Central memory CD8-positive, alpha-beta T cell (primary cell): ENCODE measurements at regions not wholly inside any gene's neighbourhood (a gene's known extent, or its start where the extent isn't known, plus 50 kb on each side); places are given as distances from the start of the nearest gene placed in this dataset.
"Not testable (repeated sequence)": the region's sequence is repeated elsewhere in the genome, so short reads cannot be mapped to it uniquely, and the experiment has no call there.

ENCODE experiments used
- ATAC-seq: fragments of 150-1000 bp; cut with Tn5 transposase; replicated peaks from 2 replicates; pipeline ENCODE4 v1.10.0; 2022; ENCODE audit warnings: mild to moderate bottlenecking, moderate FRiP score, moderate number of reproducible peaks; ENCODE audit not compliant: poor library complexity, severe bottlenecking; ENCODE audit errors: extremely low read depth
- DNase-seq, 2 donors: peaks; one replicate each; pipeline ENCODE4 v3.0.0; 2021; ENCODE audit warnings: low spot score in 2 of 2
- H3K27ac Mint-ChIP-seq: one replicate; pipeline ENCODE4 v1.8.0; 2022; ENCODE audit warnings: low read depth, mild to moderate bottlenecking, moderate library complexity, mixed read lengths
- H3K27me3 Mint-ChIP-seq: one replicate; pipeline ENCODE4 v1.8.0; 2022; ENCODE audit warnings: mixed read lengths
- H3K36me3 Mint-ChIP-seq: one replicate; pipeline ENCODE4 v1.8.0; 2022; ENCODE audit warnings: mild to moderate bottlenecking, moderate library complexity, mixed read lengths; ENCODE audit not compliant: insufficient read depth
- H3K4me1 Mint-ChIP-seq: one replicate; pipeline ENCODE4 v1.8.0; 2022; ENCODE audit warnings: mixed read lengths
- H3K4me3 Mint-ChIP-seq: one replicate; pipeline ENCODE4 v1.8.0; 2022; ENCODE audit warnings: mild to moderate bottlenecking, moderate library complexity, mixed read lengths
- H3K9me3 Mint-ChIP-seq: one replicate; pipeline ENCODE4 v1.8.0; 2022; ENCODE audit warnings: mixed read lengths

DNA sequence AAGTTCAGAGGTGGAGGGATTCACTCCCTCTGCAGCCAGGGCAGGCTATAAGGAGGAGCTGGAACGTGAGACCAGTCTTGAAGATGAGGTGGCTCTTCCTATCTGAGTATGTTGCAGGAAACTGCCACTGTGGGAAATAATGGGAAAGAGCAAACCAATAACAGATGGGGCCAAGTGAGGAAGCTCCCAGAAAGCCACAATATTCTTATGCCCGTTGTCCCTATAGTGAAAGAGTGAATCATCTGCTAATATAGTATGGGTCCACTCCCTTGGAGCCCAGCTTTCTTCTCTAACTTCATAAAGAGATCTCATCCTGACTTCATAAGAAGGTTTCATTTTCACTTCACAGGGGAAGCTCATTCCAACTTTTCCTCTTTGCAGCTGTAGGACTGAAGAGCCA is 206.4 kb downstream of the BLID start:
- H3K9me3 Mint-ChIP-seq: peaks cover 5% of the 10 kb centered on the region

DNA sequence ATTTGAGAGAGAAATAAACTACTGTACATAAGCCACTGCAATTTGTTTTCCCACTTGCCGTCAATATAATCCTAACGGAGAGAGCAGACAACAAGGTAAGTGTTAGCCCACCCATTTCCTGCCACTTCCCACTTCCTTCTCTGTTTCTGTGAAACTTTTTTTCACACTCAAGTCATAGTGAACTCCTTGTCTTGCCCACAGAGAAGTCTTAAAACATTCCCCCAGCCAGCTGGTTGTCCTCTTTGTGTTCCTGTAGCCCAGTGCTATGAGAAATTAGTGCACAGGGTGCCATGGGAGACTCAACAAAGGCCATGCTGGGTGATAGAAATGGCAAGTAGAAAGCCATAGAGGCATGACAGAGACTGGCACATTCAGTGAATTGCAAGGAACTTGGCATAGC is 208.6 kb downstream of the BLID start:
- H3K9me3 Mint-ChIP-seq: peaks cover 5% of the 10 kb centered on the region
- peaks cover 9% of the 10 kb centered on the region for H3K4me1 Mint-ChIP-seq
- H3K4me3 Mint-ChIP-seq: no peak overlapping the region
- H3K27ac Mint-ChIP-seq: no peak overlapping the region
- no peak for DNase-seq
- H3K36me3 Mint-ChIP-seq: no peaks in the 10 kb centered on the region
- H3K27me3 Mint-ChIP-seq: peaks cover 24% of the 10 kb centered on the region
- ATAC-seq: no peak

More for the DNA sequence above, 206.4 kb downstream of the BLID start:
- H3K27me3 Mint-ChIP-seq: peaks cover 24% of the 10 kb centered on the region
- H3K27ac Mint-ChIP-seq: no peak overlapping the region
- H3K4me1 Mint-ChIP-seq: peaks cover 9% of the 10 kb centered on the region
- no peak for DNase-seq
- no peak overlapping the region for H3K4me3 Mint-ChIP-seq
- no peaks in the 10 kb centered on the region for H3K36me3 Mint-ChIP-seq
- no peak for ATAC-seq

DNA sequence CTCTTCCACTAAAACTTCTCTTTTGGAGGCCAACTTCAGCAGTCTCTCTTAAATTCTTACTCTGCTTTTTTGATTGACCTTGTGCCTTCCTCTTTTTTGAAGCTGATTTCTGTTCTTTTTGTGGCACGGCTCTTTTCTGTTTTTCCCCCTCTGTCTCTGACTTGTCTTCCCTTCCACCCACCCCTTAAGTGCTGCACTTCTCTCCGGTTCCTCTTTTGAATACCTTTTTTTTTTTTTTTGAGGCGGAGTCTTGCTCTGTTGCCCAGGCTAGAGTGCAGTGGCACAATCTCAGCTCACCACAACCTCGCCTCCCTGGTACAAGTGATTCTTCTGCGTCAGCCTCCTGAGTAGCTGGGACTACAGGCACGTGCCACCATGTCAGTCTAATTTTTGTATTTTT is 211.9 kb downstream of the BLID start:
- Mint-ChIP-seq H3K27ac (no peak overlapping the region), H3K36me3 (no peaks in the 10 kb centered on the region), H3K4me1 (peaks cover 9% of the 10 kb centered on the region), H3K27me3 (peaks cover 12% of the 10 kb centered on the region), H3K9me3 (peaks cover 10% of the 10 kb centered on the region), H3K4me3 (no peak overlapping the region)
- no peak for ATAC-seq
- no peak for DNase-seq

DNA sequence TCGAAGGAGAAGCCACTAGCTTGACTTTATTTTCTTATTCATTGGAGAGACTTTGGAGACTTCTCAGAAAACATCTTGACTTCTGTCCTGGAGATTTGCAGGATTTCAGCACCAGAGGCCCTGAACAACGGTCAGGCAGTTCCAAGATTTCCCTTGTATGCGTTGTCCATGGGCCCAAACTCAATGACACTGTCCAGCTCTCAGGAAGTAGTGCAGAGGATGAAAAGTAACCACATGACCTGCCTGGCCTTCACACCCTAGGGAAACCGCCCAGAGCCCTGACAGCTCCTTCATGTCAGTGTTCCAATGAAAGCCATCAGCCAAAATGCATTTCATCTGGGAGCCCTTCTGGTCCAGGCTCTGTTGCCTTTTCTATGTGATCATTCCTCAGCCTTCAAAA is 214.1 kb downstream of the BLID start:
- H3K27ac Mint-ChIP-seq: no peak overlapping the region
- ATAC-seq (no peak), DNase-seq (no peak)
- peaks cover 1% of the 10 kb centered on the region for H3K4me1 Mint-ChIP-seq
- peaks cover 12% of the 10 kb centered on the region for H3K27me3 Mint-ChIP-seq
- H3K4me3 Mint-ChIP-seq: no peak overlapping the region
- H3K36me3 Mint-ChIP-seq: no peaks in the 10 kb centered on the region
- peaks cover 15% of the 10 kb centered on the region for H3K9me3 Mint-ChIP-seq

DNA sequence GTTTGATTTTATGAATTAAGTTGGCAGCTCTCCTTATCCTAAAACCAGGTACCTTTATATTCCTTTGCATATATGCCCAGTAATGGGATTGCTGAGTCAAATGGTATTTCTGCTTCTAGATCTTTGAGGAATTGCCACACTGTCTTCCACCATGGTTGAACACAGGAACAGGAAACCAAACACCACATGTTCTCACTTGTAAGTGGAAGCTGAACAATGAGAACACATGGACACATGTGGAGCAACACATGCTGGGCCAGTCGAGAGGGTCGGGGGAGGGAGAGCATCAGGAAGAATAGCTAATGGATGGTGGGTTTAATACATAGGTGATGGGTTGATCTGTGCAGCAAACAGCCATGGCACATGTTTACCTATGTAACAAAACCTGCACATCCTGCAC is 214.6 kb downstream of the BLID start:
- H3K27ac Mint-ChIP-seq, H3K4me1 Mint-ChIP-seq, H3K4me3 Mint-ChIP-seq, DNase-seq, H3K36me3 Mint-ChIP-seq, ATAC-seq: not testable (repeated sequence)
- Mint-ChIP-seq H3K9me3 (peaks cover 15% of the 10 kb centered on the region), H3K27me3 (peaks cover 12% of the 10 kb centered on the region)

DNA sequence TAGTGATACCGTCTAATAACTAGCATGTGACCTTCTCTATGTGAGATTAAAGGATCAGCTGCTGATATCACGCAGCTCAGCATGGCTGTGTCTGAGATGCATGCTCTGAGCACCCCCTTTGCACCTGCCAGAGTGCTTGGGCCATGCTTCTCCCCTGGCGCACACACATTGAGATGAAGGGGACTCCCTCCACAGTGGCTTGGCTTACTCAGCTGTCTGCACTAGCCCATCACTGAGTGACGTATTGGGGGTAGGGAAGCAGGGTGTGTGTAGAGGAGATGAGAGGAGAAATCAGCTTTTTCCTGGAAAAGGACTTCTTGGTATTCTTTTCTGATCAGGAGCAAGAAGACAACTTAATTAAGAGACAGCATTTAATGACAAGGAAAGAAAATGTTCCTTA is 216.5 kb downstream of the BLID start:
- Mint-ChIP-seq H3K36me3 (peaks cover 2% of the 10 kb centered on the region), H3K27ac (no peak overlapping the region), H3K4me3 (no peak overlapping the region), H3K9me3 (peaks cover 10% of the 10 kb centered on the region), H3K27me3 (peaks cover 12% of the 10 kb centered on the region), H3K4me1 (no peaks in the 10 kb centered on the region)
- DNase-seq: no peak
- ATAC-seq: no peak

DNA sequence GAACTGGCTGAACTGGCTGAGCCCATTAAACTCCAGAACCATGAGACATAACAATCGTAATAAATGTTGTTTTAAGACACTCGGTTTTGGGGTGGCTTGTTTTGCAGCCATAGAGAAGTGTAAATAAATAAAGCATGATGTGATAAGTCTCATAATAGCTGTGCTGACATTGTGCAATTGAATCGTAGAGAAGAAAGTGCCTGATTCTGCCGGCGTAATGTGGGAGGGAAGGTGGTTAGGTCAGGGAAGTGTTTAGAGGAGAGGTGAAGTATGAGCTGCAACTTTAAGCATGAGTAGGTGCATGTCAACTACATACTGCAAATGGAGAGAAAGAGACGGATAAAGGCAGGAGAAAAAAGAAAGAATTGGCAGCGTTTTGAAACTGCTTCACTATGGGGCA is 217.1 kb downstream of the BLID start:
- Mint-ChIP-seq H3K4me1 (no peaks in the 10 kb centered on the region), H3K27me3 (peaks cover 12% of the 10 kb centered on the region), H3K9me3 (peaks cover 10% of the 10 kb centered on the region), H3K27ac (no peak overlapping the region), H3K4me3 (no peak overlapping the region), H3K36me3 (peaks cover 2% of the 10 kb centered on the region)
- DNase-seq: no peak
- ATAC-seq: no peak

DNA sequence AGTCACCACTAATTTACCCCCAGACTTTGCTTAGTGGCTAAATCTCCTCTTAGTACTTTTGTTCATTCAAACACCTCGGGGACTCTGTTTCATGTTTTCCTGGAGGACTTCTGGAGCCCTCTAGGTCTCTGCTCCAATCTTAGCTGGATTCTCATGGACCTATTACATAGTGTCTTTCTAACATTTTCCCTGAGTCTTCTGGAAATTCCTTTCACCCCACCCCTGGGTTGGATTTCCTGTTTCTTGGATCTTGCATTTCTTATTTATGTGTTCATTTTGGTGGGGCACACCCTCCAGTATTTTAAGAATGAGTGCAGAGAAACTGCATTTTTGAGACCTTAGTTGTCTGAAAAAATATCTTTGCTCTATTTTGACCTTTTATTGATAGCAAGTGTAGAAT is 220.1 kb downstream of the BLID start:
- H3K27ac Mint-ChIP-seq: no peak overlapping the region
- DNase-seq (no peak), ATAC-seq (no peak)
- peaks cover 5% of the 10 kb centered on the region for H3K9me3 Mint-ChIP-seq
- H3K4me3 Mint-ChIP-seq: no peak overlapping the region
- peaks cover 2% of the 10 kb centered on the region for H3K36me3 Mint-ChIP-seq
- H3K4me1 Mint-ChIP-seq: no peaks in the 10 kb centered on the region
- H3K27me3 Mint-ChIP-seq: peaks cover 12% of the 10 kb centered on the region

DNA sequence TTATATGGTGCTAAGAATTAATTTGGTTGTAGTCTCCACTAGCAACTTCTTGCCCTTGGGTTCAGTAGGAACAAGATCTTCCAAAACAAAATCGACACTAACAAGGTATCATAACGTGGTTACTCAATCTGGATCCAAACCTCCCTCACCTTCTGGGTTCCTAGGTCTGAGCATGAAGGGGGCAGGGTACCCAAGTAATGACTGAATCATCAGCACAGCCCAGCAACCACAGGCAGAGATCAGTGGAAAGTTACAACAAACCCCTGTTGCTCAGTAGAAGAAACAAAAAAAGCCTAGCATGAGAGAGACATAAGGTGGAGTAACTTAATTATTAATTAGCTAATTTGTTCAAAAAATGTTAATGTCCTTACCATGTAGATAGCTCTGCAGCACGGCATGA is 221.4 kb downstream of the BLID start:
- ATAC-seq (no peak), DNase-seq (no peak)
- no peaks in the 10 kb centered on the region for H3K4me1 Mint-ChIP-seq

DNA sequence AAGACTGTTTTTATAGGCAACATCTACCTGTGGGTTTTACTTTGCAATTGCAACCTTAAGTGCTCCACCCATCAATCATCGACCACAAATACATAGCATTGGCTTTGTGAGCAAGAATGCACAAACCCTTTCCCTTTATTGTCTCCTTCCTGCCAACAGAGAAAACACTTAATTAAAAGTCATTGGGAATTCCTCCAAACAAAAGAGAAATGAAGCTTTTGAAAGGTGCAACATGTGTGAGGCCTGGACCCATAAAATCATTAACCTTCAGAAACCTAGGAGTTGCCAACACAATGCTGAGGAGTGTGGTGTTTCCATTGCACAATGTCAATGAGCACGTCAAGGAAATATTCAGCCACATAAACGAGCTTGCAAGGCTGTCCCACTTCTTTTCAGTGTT is 223.2 kb downstream of the BLID start:
- H3K27me3 Mint-ChIP-seq: peaks cover 3% of the 10 kb centered on the region
- no peaks in the 10 kb centered on the region for H3K9me3 Mint-ChIP-seq
- DNase-seq: no peak
- H3K36me3 Mint-ChIP-seq: peaks cover 2% of the 10 kb centered on the region
- H3K27ac Mint-ChIP-seq: no peak overlapping the region
- no peak overlapping the region for H3K4me3 Mint-ChIP-seq
- ATAC-seq: no peak
- no peaks in the 10 kb centered on the region for H3K4me1 Mint-ChIP-seq

More for the DNA sequence above, 221.4 kb downstream of the BLID start:
- Mint-ChIP-seq H3K27me3 (peaks cover 12% of the 10 kb centered on the region), H3K36me3 (peaks cover 2% of the 10 kb centered on the region), H3K4me3 (no peak overlapping the region), H3K27ac (no peak overlapping the region), H3K9me3 (peaks cover 5% of the 10 kb centered on the region)

DNA sequence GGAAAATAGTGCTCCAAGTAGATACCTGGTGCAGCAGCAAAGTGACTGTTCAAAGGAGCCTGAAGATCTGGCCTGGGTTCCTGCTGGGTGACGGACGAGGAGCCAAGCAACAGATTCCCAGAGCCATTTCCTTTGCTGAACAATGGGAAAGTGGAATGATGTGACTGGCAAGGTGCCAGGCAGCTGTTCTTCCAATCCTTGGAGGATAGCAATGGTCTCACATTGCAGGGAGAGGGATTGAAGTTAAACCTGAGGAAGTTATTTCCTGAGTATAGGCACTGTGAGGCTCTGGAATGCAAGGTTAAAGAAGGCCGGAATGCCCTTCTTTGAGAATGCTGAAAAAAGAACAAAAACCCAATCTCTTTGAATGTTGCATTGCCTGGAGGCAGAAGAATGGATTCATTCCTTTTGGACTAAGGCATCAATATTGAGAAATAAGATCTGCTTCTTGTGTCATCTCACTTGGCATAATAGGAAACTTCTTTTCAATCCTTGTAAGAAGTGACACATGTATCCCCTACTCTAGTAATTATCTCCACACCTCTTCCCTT is 223.8 kb downstream of the BLID start:
- Mint-ChIP-seq H3K27ac (no peak overlapping the region), H3K36me3 (peaks cover 2% of the 10 kb centered on the region), H3K27me3 (no peaks in the 10 kb centered on the region), H3K4me3 (no peak overlapping the region), H3K9me3 (no peaks in the 10 kb centered on the region), H3K4me1 (no peaks in the 10 kb centered on the region)
- ATAC-seq: no peak
- DNase-seq: no peak

DNA sequence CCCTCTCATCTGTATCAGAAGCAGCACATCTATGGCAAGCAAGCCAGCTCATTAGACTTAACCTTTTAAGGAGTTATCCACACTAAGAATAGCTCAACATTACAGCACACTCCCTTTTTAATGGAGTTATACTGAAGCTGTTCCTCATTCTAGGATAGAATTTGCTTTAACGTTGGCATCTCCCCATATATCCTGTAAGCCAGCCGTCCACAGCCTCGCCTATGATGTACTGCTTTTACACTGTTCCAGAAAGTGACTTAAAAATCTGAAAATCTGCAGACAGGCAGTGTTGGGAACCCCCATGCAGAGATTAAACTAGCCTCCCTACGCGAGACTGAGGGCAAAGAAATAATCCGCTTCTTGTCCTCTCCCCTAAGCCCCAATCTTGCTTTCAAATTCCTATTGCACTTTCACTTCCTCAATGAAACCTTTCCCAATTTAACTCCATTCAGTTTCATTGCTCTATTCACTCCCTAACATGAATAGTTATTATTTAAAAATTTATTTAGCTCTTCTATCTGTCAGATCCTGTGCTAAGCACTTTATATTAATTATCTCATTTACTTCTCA is 225.0 kb downstream of the BLID start:
- ATAC-seq (no peak), DNase-seq (no peak)
- Mint-ChIP-seq H3K27me3 (no peaks in the 10 kb centered on the region), H3K4me1 (no peaks in the 10 kb centered on the region), H3K4me3 (no peak overlapping the region), H3K27ac (no peak overlapping the region), H3K9me3 (no peaks in the 10 kb centered on the region), H3K36me3 (peaks cover 2% of the 10 kb centered on the region)

DNA sequence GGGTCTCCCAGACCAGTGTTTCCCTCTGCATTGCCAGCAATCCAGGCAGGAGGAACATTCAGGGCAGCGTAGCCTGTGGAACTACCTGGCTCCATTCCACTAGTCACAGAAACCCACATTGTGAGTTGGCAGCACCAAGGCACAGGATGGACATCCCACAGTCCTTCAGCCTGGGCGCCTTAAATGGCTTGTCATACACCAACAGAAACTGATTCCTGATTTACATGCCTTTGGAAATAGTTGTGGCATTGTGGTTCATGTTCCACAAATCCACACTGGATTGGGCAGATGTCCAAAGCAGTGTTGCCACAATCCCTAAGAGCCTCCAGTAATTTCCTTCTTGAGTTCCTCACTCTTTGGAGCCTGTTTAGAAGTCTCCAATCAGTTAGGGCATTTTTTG is 225.6 kb downstream of the BLID start:
- Mint-ChIP-seq H3K36me3 (peaks cover 2% of the 10 kb centered on the region), H3K27ac (no peak overlapping the region), H3K4me1 (no peaks in the 10 kb centered on the region), H3K27me3 (no peaks in the 10 kb centered on the region), H3K9me3 (no peaks in the 10 kb centered on the region), H3K4me3 (no peak overlapping the region)
- DNase-seq (no peak), ATAC-seq (no peak)
